GM18858 (cell line): ENCODE measurements at regions not wholly inside any gene's neighbourhood (a gene's known extent, or its start where the extent isn't known, plus 50 kb on each side); places are given as distances from the start of the nearest gene placed in this dataset.
"Not testable (repeated sequence)": the region's sequence is repeated elsewhere in the genome, so short reads cannot be mapped to it uniquely, and the experiment has no call there.

Source experiments
- ATAC-seq: cut with Tn5 transposase; IDR thresholded peaks from one replicate; pipeline ENCODE4 v1.9.1; 2021; ENCODE audit not compliant: unreplicated experiment

DNA sequence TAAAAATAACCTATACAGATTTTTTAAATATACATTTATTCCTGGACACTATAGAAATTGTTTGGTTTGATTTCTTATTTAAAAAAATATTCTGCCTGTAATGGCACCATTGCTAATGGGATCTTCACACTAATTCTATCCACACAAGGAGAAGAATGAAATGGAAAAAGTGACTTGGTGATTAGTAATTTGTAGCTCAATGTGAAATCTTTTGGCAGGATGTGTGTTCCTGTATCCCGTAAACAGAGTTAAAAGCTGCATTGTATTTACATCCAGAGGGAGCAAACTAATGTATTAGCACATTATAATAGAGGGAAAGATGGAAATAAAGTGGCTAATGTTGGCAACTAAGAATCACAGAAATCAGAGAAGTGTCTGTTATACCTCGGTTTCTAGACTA is 1455.3 kb upstream of the FLRT2 start:
- ATAC-seq: no peak

DNA sequence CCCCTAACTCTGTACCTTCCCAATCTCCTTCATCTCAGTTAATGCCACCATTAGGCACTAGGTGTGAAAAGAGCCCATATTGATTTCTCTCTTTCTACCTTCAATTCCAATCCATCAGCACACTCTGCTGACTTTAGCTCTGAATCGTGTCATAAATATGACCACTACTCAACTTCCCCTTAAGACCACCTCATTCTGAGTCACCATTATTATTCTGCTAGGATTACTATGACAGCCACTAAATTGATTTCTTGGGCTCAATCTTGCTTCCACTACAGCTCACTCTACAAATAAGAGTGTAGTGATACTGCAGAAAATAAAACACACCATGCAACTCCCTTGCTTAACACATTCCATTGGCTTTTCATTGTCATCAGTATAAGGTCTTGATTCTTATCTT is 1449.0 kb upstream of the FLRT2 start:
- no peak for ATAC-seq

DNA sequence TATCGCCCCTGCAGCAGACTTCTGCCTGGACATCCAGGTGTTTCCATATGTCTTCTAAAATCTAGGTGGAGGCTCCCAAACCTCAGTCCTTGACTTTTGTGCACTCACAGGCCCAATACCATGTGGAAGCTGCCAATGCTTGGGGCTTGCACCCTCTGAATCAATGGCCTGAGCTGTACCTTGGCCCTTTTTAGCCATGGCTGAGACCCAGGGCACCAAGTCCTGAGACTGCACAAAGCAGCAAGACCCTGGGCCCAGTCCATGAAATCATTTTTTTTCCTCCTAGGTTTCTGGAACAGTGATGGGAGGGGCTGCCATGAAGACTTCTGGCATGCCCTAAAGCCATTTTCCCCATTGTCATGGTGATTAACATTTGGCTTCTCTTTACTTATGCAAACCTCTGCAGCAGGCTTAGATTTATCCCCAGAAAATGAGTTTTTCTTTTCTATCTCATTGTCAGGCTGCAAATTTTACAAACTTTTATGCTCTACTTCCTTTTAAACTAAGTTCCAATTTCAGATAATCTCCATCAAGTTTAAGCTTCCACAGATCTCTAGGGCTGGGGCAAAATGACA is 1445.8 kb upstream of the FLRT2 start:
- ATAC-seq: no peak

DNA sequence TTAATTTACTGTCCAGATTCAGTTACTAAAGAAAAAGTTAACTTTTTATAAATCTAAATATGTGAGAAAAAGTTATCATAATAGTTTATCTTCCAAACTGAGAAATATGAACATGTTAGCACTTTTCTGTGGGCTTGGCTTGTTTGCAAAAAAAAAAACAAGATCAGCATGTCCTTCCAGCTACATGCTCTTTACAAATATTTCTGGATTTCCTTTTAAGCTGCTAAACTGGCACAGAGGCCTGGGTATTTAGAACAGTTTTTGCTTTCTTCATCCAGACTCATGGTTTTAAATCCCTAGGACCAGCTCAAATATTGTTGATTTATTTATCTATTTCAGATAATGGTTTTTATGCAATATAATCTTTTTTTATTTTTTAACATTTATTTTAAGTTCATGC is 1444.5 kb upstream of the FLRT2 start:
- no peak for ATAC-seq

DNA sequence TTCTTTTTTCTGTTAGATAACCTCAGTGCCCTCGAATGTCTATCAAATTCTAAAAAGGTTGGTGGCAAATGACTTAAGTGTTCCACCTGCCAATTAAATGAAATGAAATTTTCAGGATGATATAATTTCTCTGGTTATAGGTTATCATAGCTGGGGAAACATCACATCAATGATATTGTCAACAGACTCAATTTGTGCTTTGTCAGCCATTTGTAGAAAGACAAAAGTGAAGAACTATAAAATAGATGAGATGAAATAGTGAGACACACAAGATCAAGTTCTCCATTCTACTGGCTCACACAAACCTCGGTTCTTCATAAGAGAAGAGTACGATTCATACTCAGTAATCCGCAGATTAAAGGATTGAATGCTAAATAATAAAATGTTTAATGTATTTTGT is 1443.2 kb upstream of the FLRT2 start:
- ATAC-seq: no peak

DNA sequence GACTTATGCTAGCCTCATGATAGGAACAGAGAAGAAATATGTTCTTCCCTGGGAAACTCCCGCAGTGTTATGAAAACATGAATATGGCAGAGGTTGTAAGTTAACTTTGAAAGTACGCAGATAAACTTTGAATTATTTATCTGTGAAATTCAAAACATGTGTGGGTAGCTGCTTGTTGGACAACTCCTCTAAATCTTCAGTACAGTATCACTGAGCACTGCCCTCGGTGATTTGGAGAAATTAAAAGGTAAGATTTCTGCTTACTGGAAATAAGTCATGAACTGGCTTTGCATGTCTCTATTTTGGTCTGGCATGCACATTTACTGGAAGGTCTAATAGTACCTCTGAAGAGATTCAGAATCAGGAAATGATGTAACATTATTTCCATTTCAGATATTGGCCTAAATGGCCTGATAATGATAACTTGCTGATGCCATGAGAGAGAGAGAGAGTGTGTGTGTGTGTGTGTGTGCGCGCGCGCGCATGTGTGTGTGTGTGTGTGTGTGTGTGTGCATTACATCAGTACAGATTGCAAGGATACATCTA is 1441.9 kb upstream of the FLRT2 start:
- no peak for ATAC-seq

DNA sequence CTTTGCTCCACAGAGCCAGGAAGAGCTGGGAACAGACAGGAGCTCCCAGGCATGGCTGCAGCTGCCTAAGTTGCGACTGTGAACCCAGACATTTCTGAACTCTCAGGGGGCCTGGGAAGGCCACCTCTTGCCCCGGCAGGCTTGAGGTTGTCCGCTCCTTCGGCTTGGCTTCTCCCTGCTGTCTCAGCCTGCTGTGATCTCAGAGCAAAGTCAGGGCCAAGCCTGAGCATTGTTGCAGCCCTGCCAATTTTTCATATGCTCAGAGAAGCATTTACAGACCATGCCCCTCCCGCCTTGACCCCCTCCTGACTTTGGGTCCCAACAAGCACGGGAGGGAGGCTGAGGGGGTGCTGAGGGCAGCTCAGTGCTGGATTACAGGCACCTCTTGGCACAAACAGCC is 1439.1 kb upstream of the FLRT2 start:
- no peak for ATAC-seq

DNA sequence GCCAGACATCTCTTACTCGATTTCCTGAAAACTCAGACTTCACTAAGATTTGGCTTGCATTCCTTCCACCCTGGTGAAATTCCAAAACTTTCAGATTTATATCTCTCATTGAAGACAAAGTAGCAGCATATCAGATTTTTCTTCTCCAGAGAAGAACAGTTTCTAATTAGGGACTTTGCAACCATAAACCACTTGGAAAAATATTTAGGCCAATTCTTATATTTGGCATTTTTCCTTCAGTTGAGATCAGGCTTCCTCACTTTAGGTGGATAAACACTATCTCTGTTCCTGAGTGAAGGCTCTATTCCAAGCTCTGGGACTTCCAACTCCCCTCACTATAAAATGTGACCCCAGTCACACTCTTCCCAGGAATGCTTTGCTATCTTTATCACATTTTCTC is 1434.3 kb upstream of the FLRT2 start:
- ATAC-seq: no peak

DNA sequence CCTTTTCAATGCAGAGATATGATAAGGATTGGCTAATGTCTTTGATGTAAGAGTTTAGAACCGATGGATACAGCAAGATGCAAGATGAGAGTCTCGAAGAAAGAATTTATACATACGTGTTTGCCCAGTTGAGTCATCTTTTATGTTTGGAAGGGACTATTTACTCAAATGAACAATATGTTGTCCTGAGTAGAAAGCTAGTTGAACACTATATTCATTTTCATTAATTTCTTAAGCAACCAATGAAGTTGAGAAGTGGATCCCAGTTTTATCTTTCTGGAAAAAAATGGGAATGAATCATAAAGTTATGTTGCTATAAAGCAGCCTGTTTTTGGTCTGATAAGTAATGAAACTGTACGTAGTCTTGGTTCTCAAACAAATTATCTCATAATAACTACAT is 1431.7 kb upstream of the FLRT2 start:
- no peak for ATAC-seq

DNA sequence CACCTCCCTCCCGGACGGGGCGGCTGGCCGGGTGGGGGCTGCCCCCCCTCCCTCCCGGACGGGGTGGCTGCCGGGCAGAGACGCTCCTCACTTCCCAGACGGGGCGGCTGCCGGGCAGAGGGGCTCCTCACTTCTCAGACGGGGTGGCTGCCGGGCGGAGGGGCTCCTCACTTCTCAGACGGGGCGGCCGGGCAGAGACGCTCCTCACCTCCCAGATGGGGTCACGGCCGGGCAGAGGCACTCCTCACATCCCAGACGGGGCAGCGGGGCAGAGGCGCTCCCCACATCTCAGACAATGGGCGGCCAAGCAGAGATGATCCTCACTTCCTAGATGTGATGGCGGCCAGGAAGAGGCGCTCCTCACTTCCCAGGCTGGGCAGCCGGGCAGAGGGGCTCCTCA is 1430.4 kb upstream of the FLRT2 start:
- ATAC-seq: not testable (repeated sequence)

DNA sequence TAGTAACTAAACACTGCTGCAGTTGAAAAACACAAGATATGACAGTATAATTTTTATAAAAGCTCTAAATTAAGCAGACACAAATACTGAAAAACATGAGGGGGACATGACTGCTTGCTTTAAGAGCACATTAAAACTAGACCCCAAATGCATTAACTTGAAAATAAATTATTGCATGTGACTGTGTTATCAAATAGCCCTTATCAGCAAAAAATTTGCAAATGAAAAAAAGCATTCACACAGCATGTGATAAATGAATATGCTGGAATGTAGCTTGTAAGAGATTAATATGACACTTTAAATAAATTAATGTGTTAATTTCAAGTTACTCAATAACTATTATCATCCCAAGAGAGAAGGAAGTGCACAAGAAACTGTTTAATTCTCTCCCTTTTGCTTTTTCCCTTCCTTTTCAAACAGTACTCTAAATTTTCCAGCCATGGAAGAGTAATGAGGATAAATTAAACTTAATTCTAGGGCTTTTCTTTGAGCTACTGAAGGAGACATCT is 1422.1 kb upstream of the FLRT2 start:
- ATAC-seq: no peak

DNA sequence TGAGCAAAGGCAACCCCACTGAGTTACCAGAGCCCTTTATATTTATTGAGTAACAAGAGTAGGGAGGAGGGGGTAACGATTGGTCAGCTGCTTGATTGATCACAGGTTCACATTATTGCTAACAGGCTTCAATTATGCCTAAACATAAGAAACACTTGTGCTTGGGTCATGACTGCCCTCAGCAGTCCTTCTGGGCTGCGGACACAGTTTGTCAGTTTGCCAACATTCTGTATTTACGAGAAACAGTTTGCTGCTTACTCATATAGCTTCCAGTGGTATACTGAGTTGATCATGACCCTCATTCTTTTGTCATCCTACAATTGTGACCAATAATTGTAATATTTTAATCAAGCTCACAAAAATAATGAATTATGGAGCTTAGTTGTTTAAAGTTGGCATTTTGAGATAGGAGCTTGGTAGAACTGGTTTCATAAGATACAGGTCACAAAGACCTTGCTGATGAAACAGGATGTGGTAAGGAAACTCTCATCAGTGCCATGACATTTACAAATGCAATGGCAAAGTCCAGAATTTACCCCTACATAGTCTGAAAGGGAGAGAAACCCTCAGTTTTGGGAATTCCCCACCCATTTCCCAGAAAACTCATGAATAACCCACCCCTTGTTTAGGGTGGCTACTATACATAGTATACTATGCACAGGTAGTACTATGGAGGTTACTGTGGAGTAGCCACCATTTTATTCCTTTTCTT is 1421.0 kb upstream of the FLRT2 start:
- ATAC-seq: no peak

DNA sequence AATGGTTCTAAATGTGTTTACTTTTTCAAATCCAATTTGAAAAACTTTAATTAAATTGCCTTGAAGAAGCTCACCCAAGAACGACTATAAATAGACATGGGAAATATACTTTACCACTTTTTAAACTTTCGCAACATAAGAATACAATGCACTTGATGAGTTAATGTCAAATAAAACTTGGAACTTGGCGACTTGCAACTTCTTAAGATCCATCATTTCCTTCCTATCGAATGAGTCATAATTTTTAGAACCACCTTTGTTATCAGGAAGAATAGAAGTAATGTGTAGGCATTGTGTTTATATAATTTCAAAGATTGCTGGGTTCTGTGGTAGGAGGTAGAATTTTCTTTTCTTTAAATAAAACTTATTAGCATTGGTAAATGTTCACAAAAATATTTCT is 1417.4 kb upstream of the FLRT2 start:
- ATAC-seq: no peak

DNA sequence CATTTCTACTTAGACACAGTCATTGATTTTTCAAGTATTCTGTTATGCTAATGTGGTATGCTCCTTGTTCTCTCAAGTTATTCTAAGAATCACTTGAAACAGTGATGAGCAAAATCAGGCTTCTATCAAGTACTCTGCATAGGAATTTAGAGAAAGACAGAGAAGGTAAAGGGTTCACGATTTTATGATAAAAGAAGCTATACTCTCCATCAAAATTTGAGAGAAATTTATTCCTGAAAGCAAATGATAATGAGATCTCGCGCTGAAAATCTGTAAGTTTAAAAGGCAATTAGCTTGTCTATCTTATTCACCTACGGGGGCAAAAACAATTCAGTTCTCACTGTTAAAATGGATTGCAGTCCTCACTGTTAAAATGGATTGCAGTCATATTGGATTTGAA is 1404.3 kb upstream of the FLRT2 start:
- ATAC-seq: no peak

DNA sequence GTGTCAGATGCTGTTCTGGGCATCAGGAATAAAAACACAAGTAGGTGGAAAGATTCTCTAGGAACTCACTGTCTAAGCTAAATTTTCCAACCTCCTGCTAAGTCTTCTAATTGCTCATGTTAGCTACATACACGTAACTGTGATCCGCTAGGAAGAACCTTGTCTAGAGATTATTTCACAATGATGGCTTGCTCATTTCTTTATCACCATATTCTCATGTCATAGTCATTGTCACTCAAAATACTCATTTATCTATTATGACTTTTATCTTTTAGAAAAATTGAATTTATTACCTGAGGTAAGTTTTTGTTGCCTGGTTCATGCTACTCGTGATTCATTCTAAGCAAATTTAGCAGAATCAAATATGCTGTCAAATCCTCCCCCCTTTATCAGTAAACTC is 1402.4 kb upstream of the FLRT2 start:
- ATAC-seq: no peak

DNA sequence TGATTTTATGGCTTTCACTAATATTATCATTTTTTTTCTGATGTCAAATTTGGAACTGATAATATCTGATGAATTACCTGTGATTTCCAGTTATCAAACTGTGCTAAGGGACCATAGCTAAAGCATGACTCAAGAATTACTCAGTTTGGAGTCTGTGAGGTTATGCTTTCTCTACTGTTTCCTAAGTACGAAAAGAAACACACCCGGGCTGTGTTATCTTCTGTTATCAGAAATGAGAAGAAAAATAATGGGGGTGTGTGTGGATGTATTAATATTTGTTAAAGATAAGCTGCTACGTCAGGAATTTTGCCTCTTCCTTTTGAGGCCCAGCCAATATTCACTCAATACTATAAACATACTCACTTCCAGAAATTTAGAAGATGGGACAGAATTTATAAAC is 1401.9 kb upstream of the FLRT2 start:
- ATAC-seq: no peak

DNA sequence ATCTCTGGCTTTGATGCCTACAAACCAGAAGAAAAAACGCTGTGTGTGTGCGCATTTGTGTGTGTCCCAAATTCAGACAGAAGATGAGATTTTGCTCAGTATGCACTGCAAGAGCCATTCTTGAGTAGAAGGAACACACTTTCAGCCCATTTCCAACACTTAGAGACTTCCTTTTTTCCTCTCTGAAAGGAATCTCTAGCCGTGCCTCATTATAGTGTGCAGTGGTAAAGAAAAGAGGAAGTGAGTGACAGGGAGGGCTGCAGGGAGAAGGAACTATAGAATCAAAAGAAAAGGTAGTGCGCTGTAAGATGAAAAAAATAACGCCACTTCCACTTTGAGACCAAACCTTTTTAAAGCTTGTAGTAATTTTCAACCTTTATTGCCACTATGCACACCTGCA is 1400.9 kb upstream of the FLRT2 start:
- ATAC-seq: no peak

DNA sequence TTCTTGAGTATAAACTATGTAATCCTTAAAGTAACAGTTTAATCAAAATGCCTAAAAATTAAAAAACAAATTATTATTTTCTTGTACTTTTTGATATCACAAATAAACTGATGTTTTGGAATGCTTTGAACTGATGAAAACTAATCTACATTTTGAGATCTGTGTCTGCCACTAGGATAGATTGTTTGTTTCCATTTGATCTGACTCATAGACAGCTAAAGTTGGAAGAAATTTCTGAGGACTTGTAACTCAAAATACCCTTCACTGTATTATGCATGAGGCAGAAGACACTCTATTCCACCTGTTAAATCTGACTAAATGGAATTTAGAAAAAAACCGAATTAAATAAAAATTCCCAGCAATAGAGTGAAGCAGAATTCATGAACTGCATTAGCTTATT is 1400.0 kb upstream of the FLRT2 start:
- no peak for ATAC-seq

DNA sequence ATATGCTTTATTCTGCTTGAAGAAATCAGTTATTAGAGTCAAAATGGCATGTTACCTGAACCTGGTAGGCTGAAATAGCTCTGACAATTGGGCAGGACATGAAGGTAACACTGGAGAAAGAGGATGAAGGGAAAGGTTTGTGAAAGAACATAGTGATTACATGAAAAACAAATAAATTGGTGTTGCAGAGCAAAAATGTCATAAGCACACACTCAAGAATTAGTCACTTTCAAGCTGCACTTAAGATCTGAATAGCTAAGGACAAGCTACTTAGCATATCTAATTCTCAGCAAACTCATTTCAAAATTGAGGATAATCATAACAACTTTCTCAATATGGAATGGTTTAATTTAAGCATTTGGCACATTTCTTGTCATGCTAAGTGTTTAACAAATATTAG is 1398.0 kb upstream of the FLRT2 start:
- no peak for ATAC-seq

DNA sequence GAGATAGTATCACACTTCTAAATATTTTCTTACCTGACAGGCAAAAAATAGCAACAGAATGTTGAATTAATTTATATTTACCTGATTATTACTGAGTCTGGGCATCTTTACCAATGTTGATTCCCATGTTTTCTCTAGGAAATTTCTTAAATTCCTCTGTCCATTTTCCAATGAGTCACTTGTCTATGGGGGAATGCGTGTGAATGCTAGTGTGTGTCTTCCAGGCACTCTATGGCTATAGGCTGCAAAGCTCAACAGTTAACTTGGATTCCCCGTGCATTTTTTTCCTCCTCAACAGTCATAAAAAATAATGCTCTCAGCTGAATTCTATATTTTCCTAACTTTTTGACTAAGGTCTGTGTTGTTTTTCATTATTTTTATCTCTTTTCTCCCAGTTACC is 1385.8 kb upstream of the FLRT2 start:
- no peak for ATAC-seq

DNA sequence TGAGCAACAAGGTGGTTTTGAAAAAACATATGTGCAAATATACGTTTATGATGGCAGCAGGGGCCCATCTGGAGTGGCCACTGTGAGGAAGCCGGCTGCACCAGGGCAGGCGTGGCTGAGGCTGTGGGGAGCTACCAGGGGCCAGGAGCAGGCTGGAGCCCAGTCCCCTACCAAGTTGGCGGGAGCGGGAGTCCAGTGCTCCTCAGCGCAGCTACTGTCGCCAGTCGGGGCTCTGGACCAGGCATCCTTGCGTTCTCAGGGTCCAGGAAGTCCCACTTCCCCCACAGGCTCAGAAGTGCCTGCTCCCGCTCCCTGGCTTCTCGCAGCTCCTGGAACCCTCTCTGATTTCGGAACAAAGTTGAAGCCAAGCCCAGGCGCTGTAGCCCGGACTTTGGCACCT is 1377.5 kb upstream of the FLRT2 start:
- ATAC-seq: no peak

DNA sequence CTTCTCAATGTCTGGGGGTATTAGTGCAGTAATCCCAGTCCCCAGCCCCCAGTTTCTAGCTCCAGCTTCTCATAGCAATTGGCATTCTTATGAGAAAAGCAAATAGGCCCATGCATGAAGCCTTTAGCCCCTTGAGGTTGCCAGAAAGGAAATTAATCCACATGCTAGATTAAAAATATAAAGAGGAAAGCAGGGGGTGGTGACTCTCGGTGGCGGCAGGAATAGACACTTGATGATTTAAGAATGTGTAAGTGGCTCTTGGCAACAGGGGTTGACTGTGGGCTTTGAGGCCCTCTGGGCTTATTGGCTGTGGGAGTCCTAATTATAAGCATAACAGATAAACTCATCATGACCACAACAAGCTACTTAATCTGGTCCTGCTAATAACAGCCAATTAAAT is 1367.3 kb upstream of the FLRT2 start:
- no peak for ATAC-seq

DNA sequence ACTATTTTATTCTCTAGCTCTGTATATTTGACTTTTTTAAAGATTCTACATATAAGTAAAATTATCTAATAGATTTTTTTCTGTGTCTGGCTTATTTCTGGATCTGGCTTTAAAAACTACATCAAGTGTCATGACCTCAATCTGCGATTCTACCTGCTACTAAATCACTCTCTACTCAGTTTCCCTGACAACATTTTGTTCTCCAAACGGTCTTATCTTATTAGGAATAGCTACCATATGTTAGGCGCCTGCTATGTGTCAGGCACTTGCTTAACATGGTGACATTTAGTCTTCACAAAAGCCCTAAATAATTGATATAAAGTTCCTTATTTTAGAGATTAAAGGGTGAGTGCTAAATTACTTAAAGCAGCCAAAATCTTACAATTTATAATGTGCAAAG is 1362.9 kb upstream of the FLRT2 start:
- ATAC-seq: no peak
